GM23338 (cell line): ENCODE measurements at regions not wholly inside any gene's neighbourhood (a gene's known extent, or its start where the extent isn't known, plus 50 kb on each side); places are given as distances from the start of the nearest gene placed in this dataset.

ENCODE experiments used
- CREB1 ChIP-seq: fragments of 250-450 bp; sonication (Bioruptor Pico); IDR thresholded peaks from 2 replicates; pipeline ENCODE4 v1.5.0; 2020; ENCODE audit warnings: low read depth, mild to moderate bottlenecking, moderate library complexity
- CTCF ChIP-seq, 2 experiments: fragments of 200-600 bp in 1 of 2; sonication (generic) in 1 of 2; conservative IDR thresholded peaks; 2 replicates each; pipeline versions ENCODE4 v1.5.1 to v1.6.1; 2016 to 2017; ENCODE audit warnings: antibody characterized with exemption in 2 of 2, low read depth in 2 of 2, mild to moderate bottlenecking in 2 of 2, moderate library complexity in 1 of 2
- ETS1 ChIP-seq: IDR thresholded peaks from 2 replicates; pipeline ENCODE4 v1.6.1; 2016; ENCODE audit warnings: antibody characterized with exemption
- EZH2 ChIP-seq: fragments of 200-600 bp; sonication (generic); IDR thresholded peaks from one replicate; pipeline ENCODE4 v1.8.0; 2017; ENCODE audit warnings: antibody characterized with exemption, mild to moderate bottlenecking, low read depth; ENCODE audit not compliant: unreplicated experiment
- EZH2phosphoT487 ChIP-seq: fragments of 200-600 bp; sonication (generic); IDR thresholded peaks from one replicate; pipeline ENCODE4 v1.8.1; 2018; ENCODE audit warnings: antibody characterized with exemption; ENCODE audit not compliant: unreplicated experiment
- JUNB ChIP-seq: IDR thresholded peaks from one replicate; pipeline ENCODE4 v1.6.1; 2016; ENCODE audit warnings: antibody characterized with exemption; ENCODE audit not compliant: unreplicated experiment
- NANOG ChIP-seq: IDR thresholded peaks from 2 replicates; pipeline ENCODE4 v1.6.1; 2016; ENCODE audit warnings: antibody characterized with exemption, borderline replicate concordance
- POLR2AphosphoS5 ChIP-seq: IDR thresholded peaks from 2 replicates; pipeline ENCODE4 v1.6.1; 2016; ENCODE audit warnings: antibody characterized with exemption, low read depth
- REST ChIP-seq: IDR thresholded peaks from one replicate; pipeline ENCODE4 v1.6.1; 2018; ENCODE audit warnings: antibody characterized with exemption; ENCODE audit not compliant: unreplicated experiment
- STAT1 ChIP-seq: IDR thresholded peaks from one replicate; pipeline ENCODE4 v1.6.1; 2016; ENCODE audit warnings: antibody characterized with exemption; ENCODE audit not compliant: unreplicated experiment
- ZNF331 ChIP-seq: fragments of 250-450 bp; sonication (Bioruptor Pico); IDR thresholded peaks from 2 replicates; pipeline ENCODE4 v1.5.0; 2020; ENCODE audit warnings: low read depth, mild to moderate bottlenecking, moderate library complexity

- TF ChIP-seq CTCF (conservative IDR thresholded peaks at IDR 0.05; ENCODE audit: low read depth in 2 of 2) (no peak), EZH2 (no peak), POLR2AphosphoS5 (no peak), REST (no peak), EZH2phosphoT487 (no peak), JUNB (no peak), ETS1 (no peak), CREB1 (CRISPR knock-in tag) (no peak), ZNF331 (CRISPR knock-in tag) (no peak), STAT1 (no peak), NANOG (no peak)
Measured at GRCh38 chr12:115401761-115402160, 717.8 kb upstream of the TBX3 start.
